HUES64 (cell line): ENCODE measurements at regions not wholly inside any gene's neighbourhood (a gene's known extent, or its start where the extent isn't known, plus 50 kb on each side); places are given as distances from the start of the nearest gene placed in this dataset.
"Not testable (repeated sequence)": the region's sequence is repeated elsewhere in the genome, so short reads cannot be mapped to it uniquely, and the experiment has no call there.

ENCODE experiments used
- H3K27ac ChIP-seq: 2 replicates; pipeline ENCODE4 v1.7.0; 2013; ENCODE audit warnings: low read depth, low read length, inconsistent platforms
- H3K27me3 ChIP-seq: 2 replicates; pipeline ENCODE4 v1.6.1; 2013; ENCODE audit warnings: mild to moderate bottlenecking, low read length; ENCODE audit not compliant: insufficient read depth
- H3K36me3 ChIP-seq: 2 replicates; pipeline ENCODE4 v1.6.1; 2013; ENCODE audit warnings: mild to moderate bottlenecking, low read length; ENCODE audit not compliant: insufficient read depth
- H3K4me1 ChIP-seq: 2 replicates; pipeline ENCODE4 v1.6.1; 2013; ENCODE audit warnings: mild to moderate bottlenecking, low read length, moderate library complexity; ENCODE audit not compliant: insufficient read depth
- H3K4me3 ChIP-seq: 2 replicates; pipeline ENCODE4 v1.5.1; 2013; ENCODE audit warnings: mild to moderate bottlenecking, low read length, moderate library complexity
- H3K9ac ChIP-seq: 2 replicates; pipeline ENCODE4 v1.6.1; 2013; ENCODE audit warnings: mild to moderate bottlenecking, low read depth, low read length
- H3K9me3 ChIP-seq: 2 replicates; pipeline ENCODE4 v1.6.1; 2013; ENCODE audit warnings: low read depth, low read length; ENCODE audit not compliant: insufficient read depth
- WGBS: fragments of 150-250, 120-280 bp; methylation state at CpG from one replicate; pipeline ENCODE4 v1.1.7; 2013; ENCODE audit warnings: missing lambda C conversion rate; 5-methylcytosine and 5-hydroxymethylcytosine counted together

DNA sequence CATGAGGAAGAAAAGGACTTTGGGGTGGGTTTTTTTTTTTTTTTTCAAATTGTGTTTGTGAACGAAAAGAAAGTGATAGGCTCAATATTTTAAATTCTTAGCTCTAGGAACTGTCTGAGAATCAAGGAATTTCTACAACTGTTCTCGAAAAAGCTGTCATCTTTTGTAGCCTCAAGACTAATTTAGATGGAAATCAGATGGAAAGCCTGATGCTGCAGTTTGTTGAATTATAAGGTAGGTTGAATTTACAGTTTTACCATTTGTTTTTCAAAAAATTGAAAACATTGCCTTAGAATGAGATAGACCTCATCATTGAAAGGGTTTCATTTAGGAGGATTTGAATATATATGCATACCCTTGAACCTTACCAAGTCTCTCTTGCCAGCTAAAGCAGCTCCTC lies 109.3 kb upstream of the TRHDE start:
- Histone ChIP-seq H3K27ac (no peak overlapping the region), H3K9me3 (no peaks in the 10 kb centered on the region), H3K4me3 (no peak overlapping the region), H3K4me1 (0 out of 2 replicates have a peak, but pooled peaks cover 5% of the 10 kb centered on the region), H3K36me3 (no peaks in the 10 kb centered on the region), H3K9ac (no peak overlapping the region), H3K27me3 (no peaks in the 10 kb centered on the region)
- WGBS = 96% methylated on average over 2 of the region's 2 CpGs

DNA sequence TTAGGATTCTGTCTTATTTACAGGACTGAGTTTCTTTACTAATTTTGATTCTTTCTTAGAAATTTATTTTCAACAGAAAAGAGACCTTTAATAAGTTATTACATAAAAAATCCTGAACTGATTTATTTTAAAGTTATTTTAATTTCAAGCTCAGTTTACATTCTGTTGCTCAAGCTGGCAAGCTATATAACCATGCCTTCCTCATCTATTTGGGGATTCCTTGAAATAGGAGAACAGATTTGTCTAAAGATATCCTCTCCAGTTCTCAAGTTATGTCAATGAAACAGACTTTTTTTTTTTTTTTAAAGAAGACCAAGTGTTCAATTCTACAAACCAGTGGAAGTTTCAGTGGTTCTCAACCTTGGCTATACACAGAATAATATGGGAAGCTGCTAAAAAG lies 103.3 kb upstream of the TRHDE start:
- Histone ChIP-seq H3K9ac (no peak overlapping the region), H3K4me3 (no peak overlapping the region)

DNA sequence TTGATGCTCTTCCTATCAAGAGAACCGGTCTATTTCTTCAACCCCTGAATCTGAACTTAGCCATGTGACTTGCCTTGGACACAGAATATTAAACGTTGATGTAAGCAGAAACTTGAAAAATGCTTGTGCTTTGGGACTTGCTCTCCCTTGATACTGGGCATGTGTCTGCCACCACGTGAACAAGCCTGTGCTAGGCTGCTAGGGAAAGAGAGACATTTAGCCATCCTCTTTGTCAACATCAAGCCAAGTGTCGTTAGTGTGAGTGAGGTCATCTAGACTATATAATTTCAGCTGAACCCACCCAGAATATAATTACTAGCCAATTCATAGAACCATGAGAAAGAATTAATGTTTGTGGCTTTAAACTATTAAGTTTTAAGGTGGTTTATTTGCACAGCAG lies 98.2 kb upstream of the TRHDE start:
- H3K36me3 ChIP-seq = no peaks in the 10 kb centered on the region
- no peak overlapping the region for H3K27ac ChIP-seq
- no peaks in the 10 kb centered on the region for H3K9me3 ChIP-seq
- H3K27me3 ChIP-seq = no peaks in the 10 kb centered on the region
- H3K4me3 ChIP-seq = no peak overlapping the region
- H3K9ac ChIP-seq = no peak overlapping the region
- 96% methylated on average over 4 of the region's 4 CpGs for WGBS
- H3K4me1 ChIP-seq = no peaks in the 10 kb centered on the region

More for the DNA sequence above, 103.3 kb upstream of the TRHDE start:
- Histone ChIP-seq H3K27me3 (no peaks in the 10 kb centered on the region), H3K4me1 (no peaks in the 10 kb centered on the region), H3K36me3 (no peaks in the 10 kb centered on the region), H3K9me3 (no peaks in the 10 kb centered on the region), H3K27ac (no peak overlapping the region)

- no peaks in the 10 kb centered on the region for H3K4me1 ChIP-seq
- H3K9me3 ChIP-seq = no peaks in the 10 kb centered on the region
- H3K27me3 ChIP-seq = no peaks in the 10 kb centered on the region
- no CpG with 5 or more reads among the region's 2 CpGs for WGBS
- H3K9ac ChIP-seq = no peak overlapping the region
- no peaks in the 10 kb centered on the region for H3K36me3 ChIP-seq
- H3K27ac ChIP-seq = no peak overlapping the region
- H3K4me3 ChIP-seq = no peak overlapping the region
These were observed 93.9 kb upstream of the TRHDE start for GRCh38 chr12:72178244-72178643.

DNA sequence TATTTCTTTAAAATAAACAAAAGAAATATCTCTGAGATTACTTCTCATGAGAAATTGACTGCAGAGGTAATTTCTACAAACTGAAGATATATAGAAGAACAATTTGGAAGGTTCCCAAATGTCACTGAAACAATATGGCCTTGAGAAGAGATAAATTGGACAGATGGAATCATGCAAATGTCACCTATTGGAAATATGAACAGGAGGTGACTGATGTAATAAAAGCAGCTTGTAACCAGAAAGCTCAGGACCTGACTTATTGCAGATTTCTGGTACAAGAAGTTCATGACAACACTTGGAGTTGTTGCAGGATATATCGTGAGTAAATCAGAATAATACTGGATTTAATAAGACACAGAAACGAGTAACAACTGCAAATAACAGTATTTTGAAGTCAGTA lies 93.3 kb upstream of the TRHDE start:
- no peak overlapping the region for H3K27ac ChIP-seq
- WGBS = 100% methylated on average over 2 of the region's 2 CpGs
- H3K4me3 ChIP-seq = no peak overlapping the region
- no peaks in the 10 kb centered on the region for H3K27me3 ChIP-seq
- H3K9me3 ChIP-seq = no peaks in the 10 kb centered on the region
- no peaks in the 10 kb centered on the region for H3K36me3 ChIP-seq
- no peak overlapping the region for H3K9ac ChIP-seq
- H3K4me1 ChIP-seq = no peaks in the 10 kb centered on the region

GRCh38 chr12:72179841-72180240 lies 92.3 kb upstream of the TRHDE start:
- H3K9me3 ChIP-seq = no peaks in the 10 kb centered on the region
- WGBS = no CpG with 5 or more reads among the region's 1 CpG

GRCh38 chr12:72184971-72185533 lies 87.1 kb upstream of the TRHDE start:
- H3K36me3 ChIP-seq, H3K27me3 ChIP-seq, H3K27ac ChIP-seq, H3K4me3 ChIP-seq, H3K9ac ChIP-seq, H3K9me3 ChIP-seq, H3K4me1 ChIP-seq: not testable (repeated sequence)
- WGBS = 97% methylated on average over 31 of the region's 33 CpGs

More at GRCh38 chr12:72179841-72180240, 92.3 kb upstream of the TRHDE start:
- Histone ChIP-seq H3K36me3 (no peaks in the 10 kb centered on the region), H3K27ac (no peak overlapping the region), H3K4me1 (no peaks in the 10 kb centered on the region), H3K9ac (no peak overlapping the region), H3K27me3 (no peaks in the 10 kb centered on the region), H3K4me3 (no peak overlapping the region)

- no peak overlapping the region for H3K4me3 ChIP-seq
- peaks cover 15% of the 10 kb centered on the region for H3K4me1 ChIP-seq
- H3K36me3 ChIP-seq = no peaks in the 10 kb centered on the region
- H3K9ac ChIP-seq = no peak overlapping the region
- H3K27me3 ChIP-seq = no peaks in the 10 kb centered on the region
- no peaks in the 10 kb centered on the region for H3K9me3 ChIP-seq
- WGBS = 87% methylated on average over 1 of the region's 1 CpG
- no peak overlapping the region for H3K27ac ChIP-seq
These were observed 82.9 kb upstream of the TRHDE start for GRCh38 chr12:72189266-72189665.

DNA sequence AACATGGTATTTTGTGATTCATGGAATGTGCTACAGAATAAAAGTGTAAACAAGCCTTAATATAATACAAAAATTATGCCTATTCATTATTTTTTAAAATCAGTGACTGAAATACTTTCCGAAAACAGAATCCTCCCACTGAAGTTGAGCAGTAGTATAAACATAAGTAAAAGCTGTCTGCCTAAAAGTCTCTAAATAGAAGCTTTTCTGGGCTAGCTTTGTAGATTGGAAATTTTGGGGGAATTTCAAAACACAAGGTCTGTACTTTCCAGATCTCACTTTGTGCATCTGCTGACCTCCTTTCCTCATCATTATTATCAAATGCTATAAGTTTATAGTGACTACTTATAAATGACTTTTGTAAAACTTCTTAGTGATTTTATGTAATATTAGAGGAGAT lies 80.4 kb upstream of the TRHDE start:
- Histone ChIP-seq H3K9me3 (no peaks in the 10 kb centered on the region), H3K4me1 (peaks cover 15% of the 10 kb centered on the region), H3K9ac (no peak overlapping the region), H3K27ac (no peak overlapping the region), H3K36me3 (no peaks in the 10 kb centered on the region), H3K4me3 (no peak overlapping the region), H3K27me3 (no peaks in the 10 kb centered on the region)
- 100% methylated on average over 1 of the region's 1 CpG for WGBS

GRCh38 chr12:72197790-72198189 lies 74.4 kb upstream of the TRHDE start:
- Histone ChIP-seq H3K27ac (no peak overlapping the region), H3K36me3 (no peaks in the 10 kb centered on the region), H3K9ac (no peak overlapping the region), H3K4me3 (no peak overlapping the region), H3K27me3 (no peaks in the 10 kb centered on the region), H3K4me1 (peaks cover 13% of the 10 kb centered on the region), H3K9me3 (no peaks in the 10 kb centered on the region)
- 80% methylated on average over 1 of the region's 1 CpG for WGBS

DNA sequence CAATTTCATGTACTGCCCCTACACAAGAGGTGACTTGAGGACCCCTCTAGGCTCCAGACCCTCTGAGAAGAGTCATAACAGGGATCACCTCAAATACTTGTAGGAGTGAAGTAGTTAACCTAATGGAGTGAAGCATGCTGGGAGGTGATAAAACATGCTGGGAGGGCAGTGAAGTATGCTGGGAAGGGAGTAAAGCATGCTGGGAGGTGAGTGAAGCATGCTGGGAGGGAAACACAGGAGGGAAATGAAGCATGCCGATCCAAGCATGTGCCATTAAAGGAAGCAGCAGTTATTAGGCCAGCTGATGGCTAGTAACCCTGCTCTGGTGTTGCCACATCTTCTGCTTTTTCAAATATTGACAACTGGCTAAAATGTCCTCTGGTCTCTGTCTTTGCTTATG lies 70.7 kb upstream of the TRHDE start:
- 96% methylated on average over 1 of the region's 1 CpG for WGBS
- Histone ChIP-seq H3K9ac (no peak overlapping the region), H3K36me3 (no peaks in the 10 kb centered on the region), H3K4me3 (no peak overlapping the region), H3K27me3 (no peaks in the 10 kb centered on the region), H3K4me1 (peaks cover 5% of the 10 kb centered on the region; the same call in 1 of the 2 replicates), H3K27ac (no peak overlapping the region), H3K9me3 (no peaks in the 10 kb centered on the region)

GRCh38 chr12:72203764-72204335 lies 68.3 kb upstream of the TRHDE start:
- Histone ChIP-seq H3K9ac (no peak overlapping the region), H3K36me3 (no peaks in the 10 kb centered on the region), H3K27me3 (no peaks in the 10 kb centered on the region), H3K27ac (no peak overlapping the region), H3K4me3 (no peak overlapping the region), H3K9me3 (no peaks in the 10 kb centered on the region), H3K4me1 (peaks cover 21% of the 10 kb centered on the region)
- 93% methylated on average over 2 of the region's 5 CpGs for WGBS
